ENCODE measurements at regions not wholly inside any gene's neighbourhood (a gene's known extent, or its start where the extent isn't known, plus 50 kb on each side); places are given as distances from the start of the nearest gene placed in this dataset.
"Not testable (repeated sequence)": the region's sequence is repeated elsewhere in the genome, so short reads cannot be mapped to it uniquely, and the experiment has no call there.

GRCh38 chr5:127133071-127133470, 59.8 kb upstream of the C5orf63 start:
- no peak for DNase-seq (ENCODE audit: low read depth)

- DNase-seq (ENCODE audit: low read depth), result no peak
Measured at GRCh38 chr5:127136908-127137307, 63.6 kb upstream of the C5orf63 start.

GRCh38 chr5:127143722-127144121, 70.4 kb upstream of the C5orf63 start:
- DNase-seq (ENCODE audit: low read depth), result no peak

- peak; percentile 70 for DNase-seq (ENCODE audit: low read depth)
Measured at GRCh38 chr5:127153031-127153430, 79.7 kb upstream of the C5orf63 start.

- no peak for DNase-seq (ENCODE audit: low read depth)
Measured at GRCh38 chr5:127153521-127153920, 80.2 kb upstream of the C5orf63 start.

- no peak for DNase-seq (ENCODE audit: low read depth)
Measured at GRCh38 chr5:127163750-127164149, 90.4 kb upstream of the C5orf63 start.

- DNase-seq (ENCODE audit: low read depth), result peak; percentile 5
Measured at GRCh38 chr5:127170918-127171600, 97.8 kb upstream of the C5orf63 start.

GRCh38 chr5:127176769-127177168, 103.5 kb upstream of the C5orf63 start:
- peak; percentile 4 for DNase-seq (ENCODE audit: low read depth)

GRCh38 chr5:127182631-127183030, 108.0 kb upstream of the MEGF10 start:
- not testable (repeated sequence) for DNase-seq (ENCODE audit: low read depth)

GRCh38 chr5:127183332-127183731, 107.3 kb upstream of the MEGF10 start:
- DNase-seq (ENCODE audit: low read depth), result no peak

- no peak for DNase-seq (ENCODE audit: low read depth)
Measured at GRCh38 chr5:127184851-127185250, 105.7 kb upstream of the MEGF10 start.

- DNase-seq (ENCODE audit: low read depth), result peak; percentile 72
Measured at GRCh38 chr5:127186657-127187056, 103.9 kb upstream of the MEGF10 start.

- DNase-seq (ENCODE audit: low read depth), result no peak
Measured at GRCh38 chr5:127187706-127188105, 102.9 kb upstream of the MEGF10 start.

- no peak for DNase-seq (ENCODE audit: low read depth)
Measured at GRCh38 chr5:127192150-127192549, 98.4 kb upstream of the MEGF10 start.

GRCh38 chr5:127192836-127193338, 97.7 kb upstream of the MEGF10 start:
- peak; percentile 3 for DNase-seq (ENCODE audit: low read depth)

- DNase-seq (ENCODE audit: low read depth), result no peak
Measured at GRCh38 chr5:127196042-127196441, 94.6 kb upstream of the MEGF10 start.

- DNase-seq (ENCODE audit: low read depth), result not testable (repeated sequence)
Measured at GRCh38 chr5:127197402-127198167, 93.0 kb upstream of the MEGF10 start.

GRCh38 chr5:127202738-127203137, 87.9 kb upstream of the MEGF10 start:
- DNase-seq (ENCODE audit: low read depth), result not testable (repeated sequence)

GRCh38 chr5:127203818-127204217, 86.8 kb upstream of the MEGF10 start:
- peak; percentile 70 for DNase-seq (ENCODE audit: low read depth)

- DNase-seq (ENCODE audit: low read depth), result no peak
Measured at GRCh38 chr5:127205147-127205546, 85.4 kb upstream of the MEGF10 start.

GRCh38 chr5:127206320-127207113, 84.1 kb upstream of the MEGF10 start:
- DNase-seq (ENCODE audit: low read depth), result peak; percentile 79

- DNase-seq (ENCODE audit: low read depth), result no peak
Measured at GRCh38 chr5:127210042-127210441, 80.6 kb upstream of the MEGF10 start.

All from M059J (cell line).